ENCODE measurements at regions not wholly inside any gene's neighbourhood (a gene's known extent, or its start where the extent isn't known, plus 50 kb on each side); places are given as distances from the start of the nearest gene placed in this dataset.

GRCh38 chr13:80742033-80742432 is 401.1 kb upstream of the SPRY2 start:
- Histone ChIP-seq H3K4me1 (ENCODE audit: control insufficient read depth, insufficient read depth, low read length) (no peaks in the 10 kb centered on the region), H3K36me3 (ENCODE audit: control insufficient read depth in 2 of 2, insufficient read depth in 2 of 2, low read length in 2 of 2) (no peaks in the 10 kb centered on the region), H3K9ac (ENCODE audit: low read length in 2 of 2) (no peak overlapping the region), H3K27me3 (ENCODE audit: control insufficient read depth in 1 of 2, insufficient read depth in 2 of 2, low read length in 2 of 2) (no peaks in the 10 kb centered on the region), H3K27ac (ENCODE audit: low read length) (no peak overlapping the region), H3K9me3 (ENCODE audit: control insufficient read depth in 2 of 2, low read length in 2 of 2) (peaks cover 0 to 3% of the 10 kb centered on the region in 2 donors), H3K4me3 (ENCODE audit: low read length in 2 of 2) (no peak overlapping the region)

GRCh38 chr13:80740071-80740470 is 399.1 kb upstream of the SPRY2 start:
- Histone ChIP-seq H3K4me3 (ENCODE audit: low read length in 2 of 2) (no peak overlapping the region), H3K36me3 (ENCODE audit: control insufficient read depth in 2 of 2, insufficient read depth in 2 of 2, low read length in 2 of 2) (no peaks in the 10 kb centered on the region), H3K27ac (ENCODE audit: low read length) (no peak overlapping the region), H3K4me1 (ENCODE audit: control insufficient read depth, insufficient read depth, low read length) (no peaks in the 10 kb centered on the region), H3K9ac (ENCODE audit: low read length in 2 of 2) (no peak overlapping the region), H3K9me3 (ENCODE audit: control insufficient read depth in 2 of 2, low read length in 2 of 2) (peaks cover 0 to 3% of the 10 kb centered on the region in 2 donors), H3K27me3 (ENCODE audit: control insufficient read depth in 1 of 2, insufficient read depth in 2 of 2, low read length in 2 of 2) (no peaks in the 10 kb centered on the region)

GRCh38 chr13:80737513-80737912 is 396.6 kb upstream of the SPRY2 start:
- no peak overlapping the region for H3K9ac ChIP-seq (ENCODE audit: low read length in 2 of 2)

GRCh38 chr13:80727321-80727975 is 386.5 kb upstream of the SPRY2 start:
- Histone ChIP-seq H3K9me3 (ENCODE audit: control insufficient read depth in 2 of 2, low read length in 2 of 2) (peaks cover 0 to 4% of the 10 kb centered on the region in 2 donors), H3K9ac (ENCODE audit: low read length in 2 of 2) (no peak overlapping the region), H3K4me3 (ENCODE audit: low read length in 2 of 2) (no peak overlapping the region), H3K27ac (ENCODE audit: low read length) (no peak overlapping the region), H3K4me1 (ENCODE audit: control insufficient read depth, insufficient read depth, low read length) (peaks cover 3% of the 10 kb centered on the region), H3K27me3 (ENCODE audit: control insufficient read depth in 1 of 2, insufficient read depth in 2 of 2, low read length in 2 of 2) (no peaks in the 10 kb centered on the region), H3K36me3 (ENCODE audit: control insufficient read depth in 2 of 2, insufficient read depth in 2 of 2, low read length in 2 of 2) (no peaks in the 10 kb centered on the region)

More at GRCh38 chr13:80737513-80737912, 396.6 kb upstream of the SPRY2 start:
- Histone ChIP-seq H3K36me3 (ENCODE audit: control insufficient read depth in 2 of 2, insufficient read depth in 2 of 2, low read length in 2 of 2) (no peaks in the 10 kb centered on the region), H3K27me3 (ENCODE audit: control insufficient read depth in 1 of 2, insufficient read depth in 2 of 2, low read length in 2 of 2) (no peaks in the 10 kb centered on the region), H3K27ac (ENCODE audit: low read length) (no peak overlapping the region), H3K9me3 (ENCODE audit: control insufficient read depth in 2 of 2, low read length in 2 of 2) (peaks cover 0 to 3% of the 10 kb centered on the region in 2 donors), H3K4me1 (ENCODE audit: control insufficient read depth, insufficient read depth, low read length) (no peaks in the 10 kb centered on the region), H3K4me3 (ENCODE audit: low read length in 2 of 2) (no peak overlapping the region)

- Histone ChIP-seq H3K27ac (ENCODE audit: low read length) (no peak overlapping the region), H3K4me3 (ENCODE audit: low read length in 2 of 2) (no peak overlapping the region), H3K4me1 (ENCODE audit: control insufficient read depth, insufficient read depth, low read length) (peaks cover 3% of the 10 kb centered on the region), H3K9ac (ENCODE audit: low read length in 2 of 2) (no peak overlapping the region), H3K27me3 (ENCODE audit: control insufficient read depth in 1 of 2, insufficient read depth in 2 of 2, low read length in 2 of 2) (no peaks in the 10 kb centered on the region), H3K36me3 (ENCODE audit: control insufficient read depth in 2 of 2, insufficient read depth in 2 of 2, low read length in 2 of 2) (no peaks in the 10 kb centered on the region), H3K9me3 (ENCODE audit: control insufficient read depth in 2 of 2, low read length in 2 of 2) (peaks cover 0 to 4% of the 10 kb centered on the region in 2 donors)
Observed at GRCh38 chr13:80726868-80727267, 385.9 kb upstream of the SPRY2 start.

GRCh38 chr13:80721689-80722088 is 380.8 kb upstream of the SPRY2 start:
- Histone ChIP-seq H3K36me3 (ENCODE audit: control insufficient read depth in 2 of 2, insufficient read depth in 2 of 2, low read length in 2 of 2) (no peaks in the 10 kb centered on the region), H3K9me3 (ENCODE audit: control insufficient read depth in 2 of 2, low read length in 2 of 2) (no peaks in the 10 kb centered on the region), H3K4me1 (ENCODE audit: control insufficient read depth, insufficient read depth, low read length) (no peaks in the 10 kb centered on the region), H3K9ac (ENCODE audit: low read length in 2 of 2) (no peak overlapping the region), H3K27ac (ENCODE audit: low read length) (no peak overlapping the region), H3K4me3 (ENCODE audit: low read length in 2 of 2) (no peak overlapping the region), H3K27me3 (ENCODE audit: control insufficient read depth in 1 of 2, insufficient read depth in 2 of 2, low read length in 2 of 2) (no peaks in the 10 kb centered on the region)

- no peaks in the 10 kb centered on the region for H3K27me3 ChIP-seq (ENCODE audit: control insufficient read depth in 1 of 2, insufficient read depth in 2 of 2, low read length in 2 of 2)
- H3K36me3 ChIP-seq (ENCODE audit: control insufficient read depth in 2 of 2, insufficient read depth in 2 of 2, low read length in 2 of 2), result no peaks in the 10 kb centered on the region
- H3K9me3 ChIP-seq (ENCODE audit: control insufficient read depth in 2 of 2, low read length in 2 of 2), result no peaks in the 10 kb centered on the region
- H3K4me1 ChIP-seq (ENCODE audit: control insufficient read depth, insufficient read depth, low read length), result no peaks in the 10 kb centered on the region
- H3K4me3 ChIP-seq (ENCODE audit: low read length in 2 of 2), result no peak overlapping the region
- H3K27ac ChIP-seq (ENCODE audit: low read length), result no peak overlapping the region
- H3K9ac ChIP-seq (ENCODE audit: low read length in 2 of 2), result no peak overlapping the region
Observed at GRCh38 chr13:80718970-80719369, 378.0 kb upstream of the SPRY2 start.

GRCh38 chr13:80717776-80718175 is 376.9 kb upstream of the SPRY2 start:
- Histone ChIP-seq H3K27me3 (ENCODE audit: control insufficient read depth in 1 of 2, insufficient read depth in 2 of 2, low read length in 2 of 2) (no peaks in the 10 kb centered on the region), H3K4me1 (ENCODE audit: control insufficient read depth, insufficient read depth, low read length) (no peaks in the 10 kb centered on the region), H3K4me3 (ENCODE audit: low read length in 2 of 2) (no peak overlapping the region), H3K27ac (ENCODE audit: low read length) (no peak overlapping the region), H3K9me3 (ENCODE audit: control insufficient read depth in 2 of 2, low read length in 2 of 2) (no peaks in the 10 kb centered on the region), H3K9ac (ENCODE audit: low read length in 2 of 2) (no peak overlapping the region), H3K36me3 (ENCODE audit: control insufficient read depth in 2 of 2, insufficient read depth in 2 of 2, low read length in 2 of 2) (no peaks in the 10 kb centered on the region)

- H3K36me3 ChIP-seq (ENCODE audit: control insufficient read depth in 2 of 2, insufficient read depth in 2 of 2, low read length in 2 of 2), result no peaks in the 10 kb centered on the region
Observed at GRCh38 chr13:80716610-80717081, 375.7 kb upstream of the SPRY2 start.

GRCh38 chr13:80712026-80712425 is 371.1 kb upstream of the SPRY2 start:
- Histone ChIP-seq H3K4me3 (ENCODE audit: low read length in 2 of 2) (no peak overlapping the region), H3K9ac (ENCODE audit: low read length in 2 of 2) (no peak overlapping the region), H3K27ac (ENCODE audit: low read length) (no peak overlapping the region), H3K36me3 (ENCODE audit: control insufficient read depth in 2 of 2, insufficient read depth in 2 of 2, low read length in 2 of 2) (no peaks in the 10 kb centered on the region), H3K27me3 (ENCODE audit: control insufficient read depth in 1 of 2, insufficient read depth in 2 of 2, low read length in 2 of 2) (no peaks in the 10 kb centered on the region), H3K4me1 (ENCODE audit: control insufficient read depth, insufficient read depth, low read length) (no peaks in the 10 kb centered on the region), H3K9me3 (ENCODE audit: control insufficient read depth in 2 of 2, low read length in 2 of 2) (no peaks in the 10 kb centered on the region)

More at GRCh38 chr13:80716610-80717081, 375.7 kb upstream of the SPRY2 start:
- Histone ChIP-seq H3K4me3 (ENCODE audit: low read length in 2 of 2) (no peak overlapping the region), H3K27ac (ENCODE audit: low read length) (no peak overlapping the region), H3K9me3 (ENCODE audit: control insufficient read depth in 2 of 2, low read length in 2 of 2) (no peaks in the 10 kb centered on the region), H3K27me3 (ENCODE audit: control insufficient read depth in 1 of 2, insufficient read depth in 2 of 2, low read length in 2 of 2) (no peaks in the 10 kb centered on the region), H3K9ac (ENCODE audit: low read length in 2 of 2) (no peak overlapping the region), H3K4me1 (ENCODE audit: control insufficient read depth, insufficient read depth, low read length) (no peaks in the 10 kb centered on the region)

- Histone ChIP-seq H3K4me1 (ENCODE audit: control insufficient read depth, insufficient read depth, low read length) (no peaks in the 10 kb centered on the region), H3K9me3 (ENCODE audit: control insufficient read depth in 2 of 2, low read length in 2 of 2) (no peaks in the 10 kb centered on the region), H3K27ac (ENCODE audit: low read length) (no peak overlapping the region), H3K27me3 (ENCODE audit: control insufficient read depth in 1 of 2, insufficient read depth in 2 of 2, low read length in 2 of 2) (no peaks in the 10 kb centered on the region), H3K36me3 (ENCODE audit: control insufficient read depth in 2 of 2, insufficient read depth in 2 of 2, low read length in 2 of 2) (no peaks in the 10 kb centered on the region), H3K4me3 (ENCODE audit: low read length in 2 of 2) (no peak overlapping the region), H3K9ac (ENCODE audit: low read length in 2 of 2) (no peak overlapping the region)
Observed at GRCh38 chr13:80708791-80709190, 367.9 kb upstream of the SPRY2 start.

Data from stomach smooth muscle (tissue), 2 donors.